Cardiac muscle cell (in vitro differentiated cells and primary cell): ENCODE measurements at regions not wholly inside any gene's neighbourhood (a gene's known extent, or its start where the extent isn't known, plus 50 kb on each side); places are given as distances from the start of the nearest gene placed in this dataset.
"Not testable (repeated sequence)": the region's sequence is repeated elsewhere in the genome, so short reads cannot be mapped to it uniquely, and the experiment has no call there.

ENCODE experiments used
- DNase-seq, 2 donors: peaks; one replicate each; pipeline versions ENCODE4 v3.0.0 to v3.0.0-alpha.2; 2010 to 2017; ENCODE audit warnings: low read depth in 1 of 2, low spot score in 1 of 2
- H3K27ac ChIP-seq: fragments of 200-600 bp; sonication (generic); 2 replicates; pipeline ENCODE4 v1.5.1; 2016
- H3K27me3 ChIP-seq: fragments of 200-600 bp; sonication (generic); 2 replicates; pipeline ENCODE4 v1.6.0; 2016; ENCODE audit warnings: control low read depth
- H3K36me3 ChIP-seq: fragments of 200-600 bp; sonication (generic); 2 replicates; pipeline ENCODE4 v1.5.1; 2016; ENCODE audit warnings: control low read depth
- H3K4me1 ChIP-seq: fragments of 200-600 bp; sonication (generic); 2 replicates; pipeline ENCODE4 v1.8.1; 2017; ENCODE audit warnings: low read depth, mild to moderate bottlenecking, mixed run types
- H3K4me3 ChIP-seq: fragments of 200-600 bp; sonication (generic); 2 replicates; pipeline ENCODE4 v1.5.1; 2016; ENCODE audit warnings: mild to moderate bottlenecking
- H3K9me3 ChIP-seq: fragments of 200-600 bp; sonication (generic); 2 replicates; pipeline ENCODE4 v1.5.1; 2017; ENCODE audit warnings: low read depth, mild to moderate bottlenecking, control low read depth
- CTCF ChIP-seq: IDR thresholded peaks from 2 replicates; pipeline ENCODE4 v1.5.1; 2012; ENCODE audit warnings: low read depth, mild to moderate bottlenecking, low read length

- no peak overlapping the region for H3K4me3 ChIP-seq
- no peaks in the 10 kb centered on the region for H3K9me3 ChIP-seq
- H3K27me3 ChIP-seq = no peaks in the 10 kb centered on the region
- H3K4me1 ChIP-seq = no peaks in the 10 kb centered on the region
- H3K36me3 ChIP-seq = no peaks in the 10 kb centered on the region
- no peak for TF ChIP-seq CTCF
- DNase-seq = no peak
- no peak overlapping the region for H3K27ac ChIP-seq
Observed at GRCh38 chr5:96200641-96201040, 232.4 kb downstream of the PCSK1 start.

DNA sequence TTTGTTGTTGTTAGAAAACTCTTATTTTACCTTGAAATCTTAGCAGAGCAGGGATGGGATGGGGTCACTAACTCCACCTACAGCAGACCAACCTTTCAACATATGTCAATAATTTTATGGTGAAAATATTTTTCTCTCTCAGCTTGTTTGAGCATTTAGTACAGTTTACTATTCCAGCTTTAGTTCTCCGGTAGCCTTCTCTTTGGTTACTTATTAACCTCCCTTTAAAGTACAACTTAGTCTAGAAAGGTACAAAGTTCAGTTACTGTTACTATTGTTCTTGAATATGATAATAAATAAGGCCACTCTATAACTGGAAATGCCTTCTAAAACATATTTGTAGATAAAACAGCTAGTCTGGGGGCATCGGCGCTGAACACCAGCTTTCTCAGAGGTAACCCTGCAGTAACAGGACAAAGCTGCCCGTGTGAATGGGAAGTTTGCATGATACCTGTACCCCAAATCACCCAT is 233.3 kb downstream of the PCSK1 start:
- Histone ChIP-seq H3K27ac (no peak overlapping the region), H3K4me1 (no peaks in the 10 kb centered on the region), H3K9me3 (no peaks in the 10 kb centered on the region), H3K27me3 (no peaks in the 10 kb centered on the region), H3K4me3 (no peak overlapping the region), H3K36me3 (no peaks in the 10 kb centered on the region)
- TF ChIP-seq CTCF = no peak
- no peak for DNase-seq

DNA sequence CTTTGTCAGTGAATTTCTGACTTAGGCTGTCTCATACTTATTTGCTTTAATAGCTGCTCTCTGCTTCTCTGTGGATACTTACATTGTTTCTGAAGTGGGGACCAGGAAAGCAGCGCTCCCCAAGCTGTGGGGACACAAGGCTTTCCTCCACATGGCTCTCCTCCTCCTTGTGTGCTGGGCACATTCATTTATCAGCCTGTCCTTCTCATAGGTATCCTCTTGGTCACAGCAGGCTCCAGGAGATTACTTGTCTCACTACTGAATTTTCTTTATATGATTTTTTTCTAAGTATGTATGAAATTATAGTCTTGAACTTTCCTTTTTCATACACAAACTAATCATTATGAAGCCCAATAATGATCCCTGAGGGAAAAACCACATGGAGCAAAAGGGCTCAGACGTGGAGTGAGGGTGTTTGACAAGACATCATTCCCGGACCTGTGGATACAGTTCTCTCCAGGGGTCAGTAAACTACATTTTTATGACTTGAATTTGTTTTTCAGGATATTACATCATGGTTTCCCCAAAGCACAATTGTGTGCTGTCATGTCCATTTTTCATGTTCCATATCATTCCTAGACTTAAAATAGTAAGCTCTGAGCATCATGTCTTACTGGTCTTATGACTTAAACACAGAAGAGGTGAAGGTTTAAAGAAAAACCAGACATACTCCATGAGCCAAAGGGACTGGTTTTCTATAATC is 234.5 kb downstream of the PCSK1 start:
- peak in 1 of 2 donors; percentile 33 for DNase-seq
- no peak overlapping the region for H3K27ac ChIP-seq
- TF ChIP-seq CTCF = no peak

GRCh38 chr5:96197767-96198166 is 235.3 kb downstream of the PCSK1 start:
- H3K27me3 ChIP-seq, H3K36me3 ChIP-seq, H3K4me1 ChIP-seq, H3K9me3 ChIP-seq, H3K27ac ChIP-seq, DNase-seq, H3K4me3 ChIP-seq: not testable (repeated sequence)

More for the DNA sequence above, 234.5 kb downstream of the PCSK1 start:
- Histone ChIP-seq H3K4me3 (no peak overlapping the region), H3K27me3 (no peaks in the 10 kb centered on the region), H3K36me3 (no peaks in the 10 kb centered on the region), H3K4me1 (no peaks in the 10 kb centered on the region), H3K9me3 (no peaks in the 10 kb centered on the region)

GRCh38 chr5:96197347-96197746 is 235.7 kb upstream of the ELL2 start:
- Histone ChIP-seq H3K36me3 (no peaks in the 10 kb centered on the region), H3K27ac (no peak overlapping the region), H3K27me3 (no peaks in the 10 kb centered on the region), H3K4me3 (no peak overlapping the region), H3K9me3 (no peaks in the 10 kb centered on the region), H3K4me1 (no peaks in the 10 kb centered on the region)
- no peak for TF ChIP-seq CTCF
- no peak for DNase-seq

GRCh38 chr5:96196890-96197289 is 235.2 kb upstream of the ELL2 start:
- no peak overlapping the region for H3K4me3 ChIP-seq
- no peak for TF ChIP-seq CTCF
- H3K36me3 ChIP-seq = no peaks in the 10 kb centered on the region
- H3K27me3 ChIP-seq = no peaks in the 10 kb centered on the region
- no peak for DNase-seq
- H3K4me1 ChIP-seq = no peaks in the 10 kb centered on the region
- H3K9me3 ChIP-seq = no peaks in the 10 kb centered on the region
- H3K27ac ChIP-seq = no peak overlapping the region
